Large intestine (tissue), 3 donors: ENCODE measurements at regions not wholly inside any gene's neighbourhood (a gene's known extent, or its start where the extent isn't known, plus 50 kb on each side); places are given as distances from the start of the nearest gene placed in this dataset.

Source experiments
- DNase-seq, 2 donors: peaks; one replicate each; pipeline versions ENCODE4 v3.0.0 to v3.0.0-alpha.2; 2013
- H3K27ac ChIP-seq: one replicate; pipeline ENCODE4 v1.5.1; 2013; ENCODE audit warnings: low read length
- H3K27me3 ChIP-seq: 2 replicates; pipeline ENCODE4 v1.6.1; 2013; ENCODE audit warnings: low read length; ENCODE audit not compliant: control insufficient read depth, insufficient read depth
- H3K36me3 ChIP-seq: 2 replicates; pipeline ENCODE4 v1.6.1; 2013; ENCODE audit warnings: low read length; ENCODE audit not compliant: control insufficient read depth, insufficient read depth
- H3K4me1 ChIP-seq: one replicate; pipeline ENCODE4 v1.6.1; 2013; ENCODE audit warnings: low read length; ENCODE audit not compliant: control insufficient read depth, insufficient read depth
- H3K4me3 ChIP-seq: one replicate; pipeline ENCODE4 v1.5.1; 2013; ENCODE audit warnings: low read length
- H3K9me3 ChIP-seq: one replicate; pipeline ENCODE4 v1.6.1; 2013; ENCODE audit warnings: mild to moderate bottlenecking, low read depth, low read length, moderate library complexity; ENCODE audit not compliant: control insufficient read depth
- WGBS: methylation state at CpG from one replicate; pipeline ENCODE4 v1.1.5; 2013; ENCODE audit warnings: low lambda C conversion rate; ENCODE audit not compliant: insufficient coverage; 5-methylcytosine and 5-hydroxymethylcytosine counted together

DNA sequence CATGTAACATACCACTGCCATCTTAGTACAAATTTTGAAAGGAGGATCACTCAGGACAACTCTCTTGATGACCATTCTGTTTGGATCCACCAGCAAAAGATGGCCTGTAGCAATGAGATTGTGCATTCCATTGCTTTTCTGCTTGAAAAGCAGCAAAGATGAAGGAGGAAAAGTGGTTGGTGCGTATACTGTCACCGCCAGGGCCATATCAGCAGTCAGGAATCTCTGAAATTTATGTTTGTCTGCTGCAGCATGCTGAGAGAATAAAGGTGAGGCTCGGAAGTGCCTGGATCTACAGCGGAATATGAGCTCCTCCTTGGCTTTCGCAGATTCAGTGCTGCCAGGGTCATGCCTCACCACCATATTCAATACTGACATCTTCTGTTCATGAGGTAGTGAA lies 144.4 kb downstream of the GPBP1 start:
- H3K27ac ChIP-seq, result no peak overlapping the region
- H3K4me3 ChIP-seq, result no peak overlapping the region
- H3K27me3 ChIP-seq, result peaks cover 2% of the 10 kb centered on the region
- no peaks in the 10 kb centered on the region for H3K36me3 ChIP-seq
- DNase-seq, result no peak
- WGBS, result no CpG with 5 or more reads among the region's 5 CpGs
- H3K4me1 ChIP-seq, result no peaks in the 10 kb centered on the region
- H3K9me3 ChIP-seq, result no peaks in the 10 kb centered on the region

DNA sequence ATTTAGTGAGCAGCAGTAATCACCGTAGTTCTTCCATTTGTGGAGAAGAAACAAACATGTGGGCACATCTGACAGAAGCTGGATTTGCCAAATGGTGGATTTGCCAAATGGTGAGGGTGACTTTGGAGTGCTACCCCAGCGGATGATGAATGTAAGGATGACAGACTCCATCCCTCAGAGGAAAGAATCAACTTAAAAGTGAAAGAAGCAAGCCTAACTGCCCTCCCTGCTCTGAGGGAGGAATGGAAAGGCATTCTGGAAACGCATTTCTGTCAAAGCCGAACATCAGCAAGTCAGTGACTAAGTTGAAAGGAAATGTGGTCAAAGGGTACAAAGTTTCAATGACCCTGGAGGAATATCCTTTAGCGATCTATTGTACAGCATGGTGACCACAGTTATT lies 143.5 kb downstream of the GPBP1 start:
- no peak for DNase-seq
- H3K36me3 ChIP-seq, result no peaks in the 10 kb centered on the region

DNA sequence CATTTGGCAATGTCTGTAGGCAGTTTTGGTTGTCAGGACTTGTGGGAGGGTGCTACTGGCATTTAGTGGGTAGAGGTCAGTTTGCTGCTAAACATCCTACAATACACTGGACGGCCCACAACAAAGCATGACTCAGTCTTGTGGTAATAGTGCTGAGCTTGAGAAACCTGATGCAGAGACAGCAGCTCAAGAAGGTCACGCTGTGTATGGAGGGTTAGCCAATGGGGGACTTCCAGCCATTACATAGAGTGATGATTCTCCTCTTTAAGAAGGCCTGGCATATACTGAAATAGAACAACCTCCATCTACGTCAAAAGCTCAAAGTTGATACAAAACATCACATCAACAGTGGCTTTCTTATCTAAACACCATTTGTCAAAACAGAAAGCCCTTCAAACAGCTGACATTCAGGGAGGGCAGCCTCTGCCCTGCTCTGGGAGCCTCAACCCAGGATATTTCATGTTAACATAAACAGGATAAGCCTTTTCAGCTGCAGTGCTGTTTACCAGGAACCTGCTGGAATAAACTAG lies 143.0 kb downstream of the GPBP1 start:
- no peak overlapping the region for H3K4me3 ChIP-seq
- peaks cover 2% of the 10 kb centered on the region for H3K27me3 ChIP-seq
- DNase-seq, result peak; percentile 24 to 63
- no peaks in the 10 kb centered on the region for H3K9me3 ChIP-seq
- WGBS, result no CpG with 5 or more reads among the region's 3 CpGs
- no peaks in the 10 kb centered on the region for H3K36me3 ChIP-seq
- H3K4me1 ChIP-seq, result no peaks in the 10 kb centered on the region
- H3K27ac ChIP-seq, result peak overlapping the region; percentile 36

More for the DNA sequence above, 143.5 kb downstream of the GPBP1 start:
- H3K4me3 ChIP-seq, result no peak overlapping the region
- peaks cover 2% of the 10 kb centered on the region for H3K27me3 ChIP-seq
- no peak overlapping the region for H3K27ac ChIP-seq
- H3K4me1 ChIP-seq, result no peaks in the 10 kb centered on the region
- H3K9me3 ChIP-seq, result no peaks in the 10 kb centered on the region
- WGBS, result no CpG with 5 or more reads among the region's 5 CpGs

DNA sequence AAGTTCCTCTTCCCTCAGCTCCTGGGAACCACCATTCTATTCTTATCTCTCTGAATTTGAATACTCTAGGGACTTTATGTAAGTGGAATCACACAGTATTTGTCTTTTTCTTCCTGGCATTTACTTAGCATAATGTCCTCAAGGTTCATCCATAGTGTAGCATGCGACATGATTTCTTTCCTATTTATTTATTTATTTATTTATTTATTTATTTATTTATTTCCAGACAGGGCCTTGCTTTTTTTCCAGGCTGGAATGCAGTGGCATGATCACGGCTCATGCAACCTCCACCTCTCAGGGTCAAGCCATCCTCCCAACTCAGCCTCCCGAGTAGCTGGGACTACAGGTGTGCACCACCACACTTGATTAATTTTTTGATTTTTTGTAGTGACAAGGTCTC lies 142.1 kb downstream of the GPBP1 start:
- Histone ChIP-seq H3K27me3 (peaks cover 2% of the 10 kb centered on the region), H3K36me3 (no peaks in the 10 kb centered on the region), H3K27ac (no peak overlapping the region), H3K9me3 (no peaks in the 10 kb centered on the region), H3K4me3 (no peak overlapping the region), H3K4me1 (no peaks in the 10 kb centered on the region)
- DNase-seq, result no peak
- WGBS, result no CpG with 5 or more reads among the region's 3 CpGs
